ENCODE measurements at regions not wholly inside any gene's neighbourhood (a gene's known extent, or its start where the extent isn't known, plus 50 kb on each side); places are given as distances from the start of the nearest gene placed in this dataset.

- DNase-seq (ENCODE audit: low spot score) = no peak
These were observed 50.2 kb upstream of the CCND2 start for GRCh38 chr12:4223273-4223845.

GRCh38 chr12:4221258-4221620 lies 52.3 kb upstream of the CCND2 start:
- DNase-seq (ENCODE audit: low spot score) = no peak

- DNase-seq (ENCODE audit: low spot score) = no peak
These were observed 52.9 kb upstream of the CCND2 start for GRCh38 chr12:4220536-4221257.

- DNase-seq (ENCODE audit: low spot score) = no peak
These were observed 56.5 kb upstream of the CCND2 start for GRCh38 chr12:4217091-4217490.

- DNase-seq (ENCODE audit: low spot score) = no peak
These were observed 57.2 kb upstream of the CCND2 start for GRCh38 chr12:4216187-4216927.

GRCh38 chr12:4215229-4216186 lies 58.1 kb upstream of the CCND2 start:
- DNase-seq (ENCODE audit: low spot score) = peak; percentile 52

- DNase-seq (ENCODE audit: low spot score) = peak; percentile 6
These were observed 58.7 kb upstream of the CCND2 start for GRCh38 chr12:4214877-4215228.

GRCh38 chr12:4213471-4213870 lies 60.1 kb upstream of the CCND2 start:
- no peak for DNase-seq (ENCODE audit: low spot score)

GRCh38 chr12:4212845-4213244 lies 60.7 kb upstream of the CCND2 start:
- no peak for DNase-seq (ENCODE audit: low spot score)

GRCh38 chr12:4211372-4211771 lies 62.2 kb upstream of the CCND2 start:
- DNase-seq (ENCODE audit: low spot score) = no peak

GRCh38 chr12:4210183-4210582 lies 63.4 kb upstream of the CCND2 start:
- no peak for DNase-seq (ENCODE audit: low spot score)

- no peak for DNase-seq (ENCODE audit: low spot score)
These were observed 67.1 kb upstream of the CCND2 start for GRCh38 chr12:4206470-4206869.

GRCh38 chr12:4203772-4204376 lies 69.7 kb upstream of the CCND2 start:
- no peak for DNase-seq (ENCODE audit: low spot score)

GRCh38 chr12:4202918-4203317 lies 70.6 kb upstream of the CCND2 start:
- no peak for DNase-seq (ENCODE audit: low spot score)

- DNase-seq (ENCODE audit: low spot score) = no peak
These were observed 71.1 kb upstream of the CCND2 start for GRCh38 chr12:4202487-4202886.

- DNase-seq (ENCODE audit: low spot score) = no peak
These were observed 72.0 kb upstream of the CCND2 start for GRCh38 chr12:4201333-4202100.

- DNase-seq (ENCODE audit: low spot score) = no peak
These were observed 75.4 kb upstream of the CCND2 start for GRCh38 chr12:4197922-4198763.

GRCh38 chr12:4196805-4197420 lies 76.6 kb upstream of the CCND2 start:
- no peak for DNase-seq (ENCODE audit: low spot score)

- DNase-seq (ENCODE audit: low spot score) = no peak
These were observed 78.9 kb upstream of the CCND2 start for GRCh38 chr12:4194668-4195067.

- no peak for DNase-seq (ENCODE audit: low spot score)
These were observed 79.7 kb upstream of the CCND2 start for GRCh38 chr12:4193821-4194220.

Data from NAMALWA (cell line).